HUES64 (cell line): ENCODE measurements at regions not wholly inside any gene's neighbourhood (a gene's known extent, or its start where the extent isn't known, plus 50 kb on each side); places are given as distances from the start of the nearest gene placed in this dataset.
"Not testable (repeated sequence)": the region's sequence is repeated elsewhere in the genome, so short reads cannot be mapped to it uniquely, and the experiment has no call there.

ENCODE experiments used
- H3K27ac ChIP-seq: 2 replicates; pipeline ENCODE4 v1.7.0; 2013; ENCODE audit warnings: low read depth, low read length, inconsistent platforms
- H3K27me3 ChIP-seq: 2 replicates; pipeline ENCODE4 v1.6.1; 2013; ENCODE audit warnings: mild to moderate bottlenecking, low read length; ENCODE audit not compliant: insufficient read depth
- H3K36me3 ChIP-seq: 2 replicates; pipeline ENCODE4 v1.6.1; 2013; ENCODE audit warnings: mild to moderate bottlenecking, low read length; ENCODE audit not compliant: insufficient read depth
- H3K4me1 ChIP-seq: 2 replicates; pipeline ENCODE4 v1.6.1; 2013; ENCODE audit warnings: mild to moderate bottlenecking, low read length, moderate library complexity; ENCODE audit not compliant: insufficient read depth
- H3K4me3 ChIP-seq: 2 replicates; pipeline ENCODE4 v1.5.1; 2013; ENCODE audit warnings: mild to moderate bottlenecking, low read length, moderate library complexity
- H3K9ac ChIP-seq: 2 replicates; pipeline ENCODE4 v1.6.1; 2013; ENCODE audit warnings: mild to moderate bottlenecking, low read depth, low read length
- H3K9me3 ChIP-seq: 2 replicates; pipeline ENCODE4 v1.6.1; 2013; ENCODE audit warnings: low read depth, low read length; ENCODE audit not compliant: insufficient read depth
- WGBS: fragments of 150-250, 120-280 bp; methylation state at CpG from one replicate; pipeline ENCODE4 v1.1.7; 2013; ENCODE audit warnings: missing lambda C conversion rate; 5-methylcytosine and 5-hydroxymethylcytosine counted together

- Histone ChIP-seq H3K27ac (no peak overlapping the region), H3K4me3 (no peak overlapping the region), H3K27me3 (peaks cover 17% of the 10 kb centered on the region; the same call in 1 of the 2 replicates), H3K36me3 (no peaks in the 10 kb centered on the region), H3K9ac (no peak overlapping the region), H3K9me3 (no peaks in the 10 kb centered on the region), H3K4me1 (0 out of 2 replicates have a peak, but pooled peaks cover 5% of the 10 kb centered on the region)
- WGBS, result 90% methylated on average over 1 of the region's 1 CpG
Observed at GRCh38 chr6:19925533-19925932, 88.4 kb downstream of the ID4 start.

- Histone ChIP-seq H3K27ac (no peak overlapping the region), H3K4me1 (no peaks in the 10 kb centered on the region), H3K27me3 (peaks cover 40% of the 10 kb centered on the region; the same call in 1 of the 2 replicates), H3K4me3 (no peak overlapping the region), H3K36me3 (no peaks in the 10 kb centered on the region), H3K9me3 (no peaks in the 10 kb centered on the region), H3K9ac (no peak overlapping the region)
- 95% methylated on average over 1 of the region's 2 CpGs for WGBS
Observed at GRCh38 chr6:19928461-19928860, 91.3 kb downstream of the ID4 start.

- 89% methylated on average over 1 of the region's 1 CpG for WGBS
- H3K4me3 ChIP-seq, result no peak overlapping the region
- no peak overlapping the region for H3K9ac ChIP-seq
- H3K36me3 ChIP-seq, result no peaks in the 10 kb centered on the region
- peaks cover 40% of the 10 kb centered on the region; the same call in 1 of the 2 replicates for H3K27me3 ChIP-seq
- no peaks in the 10 kb centered on the region for H3K4me1 ChIP-seq
- H3K27ac ChIP-seq, result no peak overlapping the region
- no peaks in the 10 kb centered on the region for H3K9me3 ChIP-seq
Observed at GRCh38 chr6:19929312-19929711, 92.1 kb downstream of the ID4 start.

- Histone ChIP-seq H3K4me3 (no peak overlapping the region), H3K9ac (no peak overlapping the region), H3K36me3 (no peaks in the 10 kb centered on the region), H3K9me3 (no peaks in the 10 kb centered on the region), H3K27me3 (peaks cover 26% of the 10 kb centered on the region; the same call in 1 of the 2 replicates), H3K4me1 (no peaks in the 10 kb centered on the region), H3K27ac (no peak overlapping the region)
- WGBS, result 93% methylated on average over 5 of the region's 5 CpGs
Observed at GRCh38 chr6:19934996-19935591, 97.9 kb downstream of the ID4 start.

- H3K9ac ChIP-seq, H3K4me1 ChIP-seq, H3K9me3 ChIP-seq, H3K27ac ChIP-seq, H3K27me3 ChIP-seq, H3K4me3 ChIP-seq, H3K36me3 ChIP-seq: not testable (repeated sequence)
- 98% methylated on average over 20 of the region's 28 CpGs for whole genome bisulfite sequencing
Observed at GRCh38 chr6:19939321-19939720, 102.2 kb downstream of the ID4 start.

GRCh38 chr6:19939926-19940325 lies 102.8 kb downstream of the ID4 start:
- H3K27ac ChIP-seq, H3K27me3 ChIP-seq, H3K4me3 ChIP-seq, H3K9me3 ChIP-seq, H3K4me1 ChIP-seq, H3K36me3 ChIP-seq, H3K9ac ChIP-seq: not testable (repeated sequence)
- 97% methylated on average over 22 of the region's 28 CpGs for WGBS

- H3K4me3 ChIP-seq, result no peak overlapping the region
- H3K9me3 ChIP-seq, result no peaks in the 10 kb centered on the region
- H3K27ac ChIP-seq, result no peak overlapping the region
- H3K27me3 ChIP-seq, result no peaks in the 10 kb centered on the region
- no peaks in the 10 kb centered on the region for H3K4me1 ChIP-seq
- no peak overlapping the region for H3K9ac ChIP-seq
- no peaks in the 10 kb centered on the region for H3K36me3 ChIP-seq
Observed at GRCh38 chr6:19943042-19943441, 105.9 kb downstream of the ID4 start.

GRCh38 chr6:19945843-19946358 lies 108.7 kb downstream of the ID4 start:
- WGBS, result 95% methylated on average over 2 of the region's 3 CpGs
- Histone ChIP-seq H3K27ac (no peak overlapping the region), H3K36me3 (no peaks in the 10 kb centered on the region), H3K4me1 (no peaks in the 10 kb centered on the region), H3K27me3 (no peaks in the 10 kb centered on the region), H3K9ac (no peak overlapping the region), H3K9me3 (0 out of 2 replicates have a peak, but pooled peaks cover 3% of the 10 kb centered on the region), H3K4me3 (no peak overlapping the region)

- Histone ChIP-seq H3K27ac (no peak overlapping the region), H3K4me3 (no peak overlapping the region), H3K9me3 (peaks cover 3% of the 10 kb centered on the region; the same call in 1 of the 2 replicates), H3K9ac (no peak overlapping the region), H3K36me3 (no peaks in the 10 kb centered on the region), H3K27me3 (no peaks in the 10 kb centered on the region), H3K4me1 (no peaks in the 10 kb centered on the region)
- WGBS, result no CpG with 5 or more reads among the region's 1 CpG
Observed at GRCh38 chr6:19949155-19949554, 112.0 kb downstream of the ID4 start.

- no peak overlapping the region for H3K4me3 ChIP-seq
- H3K27ac ChIP-seq, result no peak overlapping the region
- no peaks in the 10 kb centered on the region for H3K4me1 ChIP-seq
- H3K36me3 ChIP-seq, result no peaks in the 10 kb centered on the region
- WGBS, result 85% methylated on average over 2 of the region's 2 CpGs
- H3K9ac ChIP-seq, result no peak overlapping the region
- H3K9me3 ChIP-seq, result 0 out of 2 replicates have a peak, but pooled peaks cover 4% of the 10 kb centered on the region
- H3K27me3 ChIP-seq, result no peaks in the 10 kb centered on the region
Observed at GRCh38 chr6:19964115-19964514, 126.9 kb downstream of the ID4 start.

GRCh38 chr6:19968201-19968600 lies 131.0 kb downstream of the ID4 start:
- Histone ChIP-seq H3K27ac (no peak overlapping the region), H3K4me1 (no peaks in the 10 kb centered on the region), H3K9ac (no peak overlapping the region), H3K9me3 (no peaks in the 10 kb centered on the region), H3K4me3 (no peak overlapping the region), H3K27me3 (no peaks in the 10 kb centered on the region), H3K36me3 (no peaks in the 10 kb centered on the region)
- 95% methylated on average over 1 of the region's 1 CpG for WGBS

GRCh38 chr6:19972221-19972620 lies 135.1 kb downstream of the ID4 start:
- no peaks in the 10 kb centered on the region for H3K36me3 ChIP-seq
- no peaks in the 10 kb centered on the region for H3K4me1 ChIP-seq
- H3K27ac ChIP-seq, result no peak overlapping the region
- no peak overlapping the region for H3K4me3 ChIP-seq
- H3K9me3 ChIP-seq, result no peaks in the 10 kb centered on the region
- no peak overlapping the region for H3K9ac ChIP-seq
- H3K27me3 ChIP-seq, result no peaks in the 10 kb centered on the region
- 86% methylated on average over 1 of the region's 1 CpG for WGBS
